ENCODE measurements at regions not wholly inside any gene's neighbourhood (a gene's known extent, or its start where the extent isn't known, plus 50 kb on each side); places are given as distances from the start of the nearest gene placed in this dataset.

- TF ChIP-seq EZH2 (IDR thresholded peaks at IDR 0.05) (no peak), POLR2AphosphoS5 (IDR thresholded peaks at IDR 0.05; ENCODE audit: borderline replicate concordance, low read depth, low read length) (no peak)
Measured at GRCh38 chr11:101346591-101346990, 217.0 kb upstream of the PGR start.

Data from SK-N-MC (cell line).